GM18870 (cell line): ENCODE measurements at regions not wholly inside any gene's neighbourhood (a gene's known extent, or its start where the extent isn't known, plus 50 kb on each side); places are given as distances from the start of the nearest gene placed in this dataset.
A peak's percentile ranks its signal among the peaks of the same experiment; 100 is the strongest.
"Not testable (repeated sequence)": the region's sequence is repeated elsewhere in the genome, so short reads cannot be mapped to it uniquely, and the experiment has no call there.

ENCODE experiments used
- ATAC-seq: cut with Tn5 transposase; IDR thresholded peaks from one replicate; pipeline ENCODE4 v1.9.1; 2021; ENCODE audit warnings: moderate library complexity; ENCODE audit not compliant: unreplicated experiment

- no peak for ATAC-seq
Observed at GRCh38 chr11:86749821-86750401, 50.4 kb upstream of the PRSS23 start.

GRCh38 chr11:86749376-86749775 is 51.0 kb upstream of the PRSS23 start:
- ATAC-seq: no peak

- ATAC-seq: no peak
Observed at GRCh38 chr11:86748296-86748695, 52.0 kb upstream of the PRSS23 start.

- ATAC-seq: no peak
Observed at GRCh38 chr11:86747801-86748200, 52.5 kb upstream of the PRSS23 start.

- no peak for ATAC-seq
Observed at GRCh38 chr11:86746514-86746913, 53.8 kb upstream of the PRSS23 start.

GRCh38 chr11:86745571-86745970 is 54.8 kb upstream of the PRSS23 start:
- no peak for ATAC-seq

GRCh38 chr11:86743223-86744118 is 56.9 kb upstream of the PRSS23 start:
- peak; percentile 58 for ATAC-seq

- no peak for ATAC-seq
Observed at GRCh38 chr11:86741839-86742805, 58.2 kb upstream of the PRSS23 start.

GRCh38 chr11:86741484-86741835 is 58.9 kb upstream of the PRSS23 start:
- no peak for ATAC-seq

GRCh38 chr11:86740628-86741483 is 59.5 kb upstream of the PRSS23 start:
- no peak for ATAC-seq

GRCh38 chr11:86738568-86738967 is 61.8 kb upstream of the PRSS23 start:
- no peak for ATAC-seq

- ATAC-seq: no peak
Observed at GRCh38 chr11:86737737-86738136, 62.6 kb upstream of the PRSS23 start.

- no peak for ATAC-seq
Observed at GRCh38 chr11:86737230-86737629, 63.1 kb upstream of the PRSS23 start.

GRCh38 chr11:86736291-86737143 is 63.8 kb upstream of the PRSS23 start:
- ATAC-seq: no peak

GRCh38 chr11:86735451-86736290 is 63.3 kb upstream of the ME3 start:
- ATAC-seq: no peak

GRCh38 chr11:86732739-86733138 is 60.3 kb upstream of the ME3 start:
- ATAC-seq: not testable (repeated sequence)

GRCh38 chr11:86732286-86732685 is 59.9 kb upstream of the ME3 start:
- not testable (repeated sequence) for ATAC-seq

- not testable (repeated sequence) for ATAC-seq
Observed at GRCh38 chr11:86729576-86729975, 57.2 kb upstream of the ME3 start.

- ATAC-seq: no peak
Observed at GRCh38 chr11:86728562-86728961, 56.1 kb upstream of the ME3 start.
